ENCODE measurements at regions not wholly inside any gene's neighbourhood (a gene's known extent, or its start where the extent isn't known, plus 50 kb on each side); places are given as distances from the start of the nearest gene placed in this dataset.

DNA sequence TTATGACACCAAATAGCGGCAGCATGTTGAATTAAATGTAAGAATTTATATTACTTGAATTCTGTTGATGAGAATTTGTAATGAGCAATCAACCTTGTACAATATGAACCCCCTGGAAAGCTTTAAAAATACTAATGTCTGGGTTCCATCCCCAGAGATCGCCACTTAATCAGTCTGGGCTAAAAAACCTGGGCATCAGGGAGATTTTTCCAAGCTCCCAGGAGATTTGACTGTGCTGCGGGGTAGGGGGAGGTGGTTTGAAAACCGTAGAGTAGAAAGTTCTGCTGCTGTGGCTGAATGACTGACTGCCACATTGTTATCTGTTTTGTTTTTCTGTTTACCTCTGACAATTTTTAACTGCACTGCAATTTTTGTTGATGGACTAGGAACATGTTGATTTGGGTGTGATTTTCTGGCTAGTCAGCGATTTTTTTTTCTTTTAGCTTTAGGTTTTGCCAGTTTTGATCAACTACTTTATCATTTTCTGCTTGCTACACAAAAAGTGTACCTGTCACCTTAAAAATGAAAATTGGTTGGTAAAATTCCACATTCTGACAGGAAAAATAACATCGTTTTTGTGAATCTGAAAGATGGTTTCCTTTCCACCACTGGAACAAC is 79.3 kb downstream of the PCTP start:
- no peak for DNase-seq

DNA sequence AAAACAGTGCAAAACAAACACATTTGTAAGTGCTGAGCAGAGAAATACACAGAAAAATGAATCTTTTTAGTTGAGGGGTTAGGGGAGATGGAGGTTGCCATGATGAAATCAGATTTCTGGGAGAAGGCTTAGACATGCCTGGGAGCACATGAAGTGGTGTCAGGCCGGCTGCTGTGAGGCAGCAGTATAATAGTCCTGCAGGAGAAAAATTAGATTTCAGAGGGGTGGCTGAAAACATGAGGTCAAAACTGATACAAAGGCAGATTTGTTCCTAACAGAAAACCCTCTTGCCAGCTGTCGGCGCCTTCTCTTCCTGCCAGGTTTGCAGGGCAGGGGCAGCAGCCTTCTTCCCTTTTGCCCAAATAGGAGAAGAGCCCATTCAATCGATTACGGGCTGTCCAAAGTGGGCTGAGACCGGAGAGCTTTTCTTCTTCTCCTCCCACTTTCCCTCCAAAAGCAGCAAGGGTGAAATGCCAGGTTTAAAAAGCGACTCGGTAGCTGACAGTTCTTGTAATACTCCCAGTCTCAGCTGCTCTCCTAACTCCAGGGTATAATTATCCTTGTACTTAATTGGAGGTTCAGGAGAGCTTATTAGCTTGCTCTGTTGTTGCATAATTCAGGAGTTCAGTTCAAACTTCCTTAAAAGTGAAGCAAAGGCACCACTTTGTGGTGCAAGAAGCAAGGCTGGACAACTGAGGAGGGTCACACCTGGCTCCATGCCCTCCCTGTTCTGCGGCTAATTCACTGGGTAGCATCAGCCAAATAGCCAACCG is 80.0 kb downstream of the PCTP start:
- DNase-seq = no peak

DNA sequence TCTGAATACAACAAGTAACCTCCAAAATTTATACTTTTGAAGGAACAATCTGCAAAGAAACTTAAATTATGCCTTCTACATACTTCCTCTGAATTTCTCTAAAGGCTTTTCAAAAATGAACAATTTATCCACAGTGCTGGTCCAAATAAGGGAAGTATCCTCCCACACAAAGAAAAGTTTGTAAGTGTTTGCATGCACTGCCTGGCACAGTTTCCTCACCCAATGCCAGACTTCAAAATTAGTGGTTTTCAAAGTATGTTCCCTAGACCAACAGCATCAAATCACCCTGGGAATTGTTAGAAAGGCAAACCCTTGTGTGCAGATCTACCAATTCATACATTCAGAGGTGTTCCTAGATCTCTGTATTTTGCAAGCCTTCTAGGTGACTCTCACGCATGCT is 82.5 kb downstream of the PCTP start:
- no peak for DNase-seq

DNA sequence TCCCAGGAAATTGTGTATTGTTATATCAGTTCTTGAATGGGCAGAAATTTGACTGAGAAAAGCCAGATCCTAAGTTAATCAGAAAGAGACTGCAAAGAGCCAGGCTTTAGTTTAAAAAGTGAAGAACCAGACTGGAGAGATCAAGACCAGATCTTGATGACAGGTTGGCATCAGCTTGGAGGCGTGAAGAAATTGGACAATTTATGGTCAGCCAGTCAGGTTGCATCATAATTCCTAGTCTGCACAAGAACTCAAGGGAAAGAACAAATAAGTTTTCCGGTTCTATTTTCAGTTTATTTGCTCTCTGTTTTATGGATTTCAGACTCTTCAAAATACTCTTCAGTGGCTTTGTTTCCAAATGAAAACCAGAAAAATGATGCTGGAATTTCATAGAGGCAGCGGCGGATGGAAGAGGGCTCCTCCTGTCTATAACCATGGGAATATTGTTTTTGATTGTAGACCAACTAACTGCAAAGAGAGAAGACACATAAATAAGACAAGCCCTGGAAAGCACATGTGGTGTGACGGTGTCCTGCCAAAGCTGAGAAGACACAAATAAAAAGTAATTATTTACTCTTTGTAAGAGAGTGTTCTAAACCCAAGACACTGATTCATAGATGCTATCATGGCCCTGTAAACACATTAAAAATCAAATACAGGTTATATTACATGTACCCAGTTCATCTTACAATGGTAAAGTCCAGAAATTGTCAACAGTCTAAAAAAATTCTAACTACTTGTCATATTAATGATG is 91.7 kb downstream of the PCTP start:
- no peak for DNase-seq

DNA sequence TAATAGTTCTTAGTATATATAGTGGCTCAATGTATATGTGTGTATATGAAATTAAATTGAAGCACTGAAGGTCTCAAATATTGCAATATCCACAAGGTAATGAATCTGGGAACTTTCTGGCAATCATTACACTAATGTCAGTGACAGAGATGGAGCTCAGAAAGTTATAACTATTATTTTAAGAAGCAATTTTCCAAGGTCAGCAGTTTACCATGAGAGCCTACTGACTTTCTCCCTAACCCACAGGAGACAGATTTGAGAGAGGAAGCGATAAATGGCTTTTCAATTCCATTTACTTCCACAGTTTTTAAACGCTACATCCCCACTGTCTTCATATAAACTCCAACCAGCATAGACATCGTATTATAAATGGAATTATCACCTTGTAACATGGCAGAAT is 92.9 kb downstream of the PCTP start:
- DNase-seq = no peak

DNA sequence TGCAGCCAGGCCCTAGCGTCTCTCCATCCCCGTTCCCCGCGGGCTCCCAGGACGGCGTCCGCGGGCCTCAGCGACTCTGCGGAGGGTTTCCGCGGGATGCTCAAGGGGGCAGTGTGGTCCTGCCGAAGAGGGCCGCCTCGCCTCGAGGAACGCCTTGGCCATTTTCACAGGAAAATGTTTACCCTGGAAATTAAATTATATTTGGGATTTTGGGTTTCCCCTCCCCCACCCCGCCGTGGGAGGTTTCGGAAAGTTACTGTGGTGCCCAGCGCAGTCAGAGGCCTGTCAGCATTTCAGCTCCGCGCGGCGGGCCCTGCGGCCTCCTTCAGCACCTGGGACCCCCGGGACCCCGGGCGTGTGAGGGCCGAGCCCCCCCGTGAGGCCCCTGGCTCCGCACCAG is 94.5 kb downstream of the PCTP start:
- no peak for DNase-seq

DNA sequence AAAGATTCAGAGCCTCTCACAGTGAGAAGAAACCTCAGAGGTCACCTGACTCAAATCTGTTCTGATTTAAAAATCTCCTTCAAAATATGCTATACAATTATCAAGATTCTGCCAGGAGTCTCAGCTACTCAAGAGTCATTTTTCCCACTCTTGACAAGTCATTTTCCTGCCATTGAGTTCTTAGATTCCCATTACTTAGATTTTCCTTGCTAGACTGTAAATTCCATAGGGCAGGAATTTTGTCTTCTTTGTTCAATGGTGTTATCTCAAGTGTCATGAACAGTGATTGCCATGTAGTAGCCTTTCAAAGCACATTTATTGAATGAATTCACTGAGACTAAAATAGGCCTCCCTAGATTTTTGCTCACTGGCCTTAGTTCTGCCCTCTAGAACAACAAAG is 95.9 kb downstream of the PCTP start:
- DNase-seq = no peak

DNA sequence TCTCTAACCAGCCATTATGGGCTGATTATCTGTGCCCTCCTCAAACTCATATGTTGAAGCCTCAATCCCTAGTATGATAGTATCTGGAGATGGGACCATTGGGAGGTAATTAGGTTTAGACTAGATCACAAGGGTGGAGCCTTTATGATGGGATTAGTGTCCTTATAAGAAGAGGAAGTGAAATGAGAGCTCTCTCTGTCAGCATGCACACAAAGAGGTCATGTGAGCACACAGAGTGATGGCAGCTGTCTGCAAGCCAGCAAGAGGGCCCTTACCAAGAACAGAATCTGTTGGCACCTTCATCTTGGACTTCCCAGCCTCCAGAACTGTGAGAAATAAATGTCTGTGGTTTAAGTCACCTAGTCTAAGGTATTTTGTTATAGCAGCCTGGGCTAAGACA is 101.9 kb downstream of the PCTP start:
- no peak for DNase-seq

DNA sequence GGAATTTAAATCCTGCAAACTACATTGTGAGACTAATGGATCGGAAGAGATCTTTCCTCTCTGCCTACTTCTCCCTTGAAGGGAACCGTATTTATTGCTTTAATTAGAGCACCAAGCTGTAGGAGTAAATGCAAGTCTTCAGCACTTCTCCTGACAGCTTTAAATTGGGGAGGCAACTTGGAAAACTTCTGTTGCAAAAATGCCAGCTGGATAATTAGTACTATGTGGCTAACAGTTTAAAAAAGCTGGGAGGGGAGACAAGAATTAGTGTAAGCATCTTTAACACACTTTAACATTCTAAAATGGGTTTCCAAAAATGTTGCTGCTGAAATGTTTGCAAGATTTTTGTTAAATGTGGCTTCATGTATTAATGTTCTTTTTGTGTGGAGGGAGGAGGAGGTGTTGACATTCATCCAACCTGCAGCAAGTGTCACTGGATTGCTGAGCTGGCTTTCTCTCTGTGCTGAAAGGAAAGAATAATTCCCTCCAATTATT is 108.5 kb downstream of the PCTP start:
- no peak for DNase-seq

DNA sequence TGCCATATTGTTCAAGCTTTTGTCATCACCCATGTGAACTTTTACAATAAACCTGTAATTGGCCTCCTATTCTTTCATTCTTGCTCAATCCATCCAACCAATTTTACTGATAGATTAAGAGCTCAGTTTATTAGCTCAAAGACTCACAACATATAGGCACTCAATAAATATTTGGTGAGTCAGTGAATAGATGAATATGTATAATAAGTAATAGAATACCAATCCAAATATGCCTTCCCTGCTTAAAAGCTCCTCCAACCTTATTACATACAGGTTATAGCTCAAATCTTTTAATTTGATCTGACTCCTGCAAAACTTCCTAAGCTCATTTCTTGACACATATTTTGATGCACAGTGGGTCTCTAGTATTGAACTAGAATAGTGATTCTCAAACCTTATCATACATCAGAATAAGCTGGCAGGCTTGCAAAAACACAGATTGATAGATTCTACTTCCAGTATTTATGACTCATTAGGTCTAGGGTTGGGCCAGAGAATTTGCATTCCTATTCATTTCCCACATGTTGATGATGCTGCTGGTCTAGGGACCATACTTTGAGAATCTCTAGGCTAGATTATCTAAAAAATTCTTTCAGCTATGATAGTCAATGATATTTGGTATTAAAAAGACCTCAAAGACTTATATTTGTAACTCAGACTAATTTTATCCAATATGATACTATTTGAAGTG is 114.4 kb downstream of the PCTP start:
- no peak for DNase-seq

DNA sequence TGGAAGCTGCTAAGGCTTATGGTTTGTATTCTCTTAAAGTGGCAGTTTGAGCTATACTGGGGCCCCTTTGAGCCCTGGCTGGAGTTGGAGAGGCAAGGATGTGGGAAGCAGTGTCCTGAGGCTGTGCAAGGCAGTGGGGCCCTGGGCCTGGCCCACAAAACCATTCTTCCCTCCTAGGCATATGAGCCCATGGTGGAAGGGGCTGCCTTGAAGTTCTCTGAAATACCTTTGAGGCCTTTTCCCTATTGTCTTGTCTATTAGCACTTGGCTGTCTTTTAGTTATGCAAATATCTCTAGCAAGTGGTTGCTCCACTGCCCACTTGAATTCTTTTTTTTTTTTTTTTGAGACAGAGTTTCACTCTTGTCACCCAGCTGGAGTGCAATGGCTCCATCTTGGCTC is 119.2 kb downstream of the PCTP start:
- no peak for DNase-seq

DNA sequence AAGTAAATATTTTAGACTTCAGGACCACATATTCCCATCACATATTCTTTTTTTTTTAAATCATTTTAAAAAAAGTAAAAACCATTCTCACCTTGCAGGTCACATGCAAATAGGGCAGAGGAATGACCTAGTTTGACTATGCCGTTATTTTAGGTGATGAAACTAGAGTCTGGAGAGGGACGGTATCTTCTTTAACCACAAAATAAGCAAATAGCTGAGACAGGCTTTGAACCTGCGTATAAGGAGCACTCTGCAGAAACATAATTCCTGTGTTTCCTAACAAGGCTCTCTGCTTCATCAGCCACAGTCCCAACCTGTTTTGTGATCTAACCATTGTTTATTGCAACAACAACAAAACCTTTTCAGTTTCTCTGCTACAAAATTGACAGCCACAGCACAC is 121.5 kb downstream of the PCTP start:
- no peak for DNase-seq

DNA sequence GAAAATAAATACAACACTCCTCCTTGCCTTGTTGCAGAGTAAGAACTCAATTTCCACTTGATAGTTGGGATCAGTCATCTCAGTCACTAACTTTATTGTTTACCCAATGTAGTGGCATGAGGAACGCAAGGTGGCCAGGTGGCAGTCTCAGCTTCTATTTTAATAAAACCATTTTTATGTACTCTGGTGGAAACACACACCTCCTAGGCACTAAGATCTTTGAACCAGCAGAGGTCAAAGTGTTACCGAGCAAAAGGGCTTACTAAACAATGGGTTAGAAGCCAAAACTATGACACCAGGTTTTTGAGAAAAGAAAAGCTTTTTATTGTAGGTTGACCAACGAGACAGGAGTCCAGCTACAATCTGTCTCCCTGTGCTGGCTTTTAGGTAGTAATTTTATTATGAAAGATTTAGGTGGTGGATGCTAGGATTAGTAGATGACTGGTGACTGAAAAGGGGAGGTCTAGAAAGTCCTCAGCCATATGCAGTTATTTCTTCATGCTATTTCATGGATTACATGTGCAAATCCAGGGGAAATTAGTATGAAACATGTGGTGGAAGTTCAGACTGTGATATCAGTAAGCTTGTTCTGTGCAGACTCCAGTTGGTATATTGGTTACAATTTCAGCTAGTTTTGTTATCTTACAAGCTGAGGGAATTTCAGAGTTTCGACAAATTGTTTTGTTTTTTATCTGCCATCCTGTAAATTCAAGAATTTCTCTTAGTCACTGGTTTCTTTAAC is 122.3 kb downstream of the PCTP start:
- DNase-seq = no peak

DNA sequence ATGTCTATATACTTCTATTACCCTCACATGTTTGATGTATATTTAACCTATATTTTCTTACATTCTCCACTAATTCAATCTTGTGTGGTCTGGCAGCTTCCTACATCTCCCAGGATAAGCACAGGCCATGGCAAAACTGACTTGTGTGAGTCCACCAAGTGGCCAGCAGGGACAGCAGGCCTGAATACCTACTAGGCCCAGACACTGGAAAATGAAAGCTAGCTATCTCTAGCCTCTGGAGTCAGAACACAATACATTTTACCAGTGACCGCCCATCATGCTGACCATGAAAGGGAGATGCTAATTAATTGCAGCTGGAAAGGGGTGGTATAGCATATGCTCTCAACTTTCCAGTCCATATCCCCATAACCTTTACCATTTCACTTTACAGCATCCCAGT is 132.3 kb downstream of the PCTP start:
- no peak for DNase-seq

DNA sequence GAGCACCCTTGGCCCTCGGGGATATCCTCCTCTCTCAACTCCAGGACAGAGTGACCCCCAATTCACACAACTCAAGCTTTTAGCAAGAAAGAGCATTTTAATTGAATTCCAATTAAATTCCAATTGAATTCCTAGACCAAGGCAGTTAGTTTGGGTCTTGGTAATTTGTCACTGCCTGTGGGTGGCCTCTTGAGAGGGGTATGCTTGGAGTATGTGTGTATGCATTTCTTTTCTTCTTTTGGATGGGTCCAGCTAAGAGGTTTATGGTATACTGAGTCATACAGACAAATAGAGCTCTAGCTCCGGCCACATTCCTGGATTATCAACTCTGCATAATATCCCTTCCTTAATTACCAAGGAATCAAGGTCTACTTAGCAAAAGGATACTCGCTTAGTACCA is 136.7 kb downstream of the PCTP start:
- no peak for DNase-seq

DNA sequence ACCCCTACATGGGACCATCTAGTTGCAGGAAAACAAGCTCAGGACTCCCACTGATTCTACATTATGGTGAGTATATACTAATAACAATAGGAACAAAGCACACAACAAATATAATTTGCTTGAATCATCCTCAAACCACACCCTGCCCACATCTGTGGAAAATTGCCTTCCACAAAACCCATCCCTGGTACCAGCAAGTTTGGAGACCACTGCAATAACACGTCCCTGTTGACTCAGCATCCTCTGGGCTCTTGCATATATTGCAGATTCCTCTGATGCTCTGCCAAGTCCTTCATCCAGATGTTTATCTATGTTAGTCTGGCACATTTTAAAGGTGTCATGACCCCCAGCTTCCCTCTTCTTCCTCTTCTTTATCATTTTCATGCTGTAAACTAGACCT is 138.4 kb downstream of the PCTP start:
- no peak for DNase-seq

DNA sequence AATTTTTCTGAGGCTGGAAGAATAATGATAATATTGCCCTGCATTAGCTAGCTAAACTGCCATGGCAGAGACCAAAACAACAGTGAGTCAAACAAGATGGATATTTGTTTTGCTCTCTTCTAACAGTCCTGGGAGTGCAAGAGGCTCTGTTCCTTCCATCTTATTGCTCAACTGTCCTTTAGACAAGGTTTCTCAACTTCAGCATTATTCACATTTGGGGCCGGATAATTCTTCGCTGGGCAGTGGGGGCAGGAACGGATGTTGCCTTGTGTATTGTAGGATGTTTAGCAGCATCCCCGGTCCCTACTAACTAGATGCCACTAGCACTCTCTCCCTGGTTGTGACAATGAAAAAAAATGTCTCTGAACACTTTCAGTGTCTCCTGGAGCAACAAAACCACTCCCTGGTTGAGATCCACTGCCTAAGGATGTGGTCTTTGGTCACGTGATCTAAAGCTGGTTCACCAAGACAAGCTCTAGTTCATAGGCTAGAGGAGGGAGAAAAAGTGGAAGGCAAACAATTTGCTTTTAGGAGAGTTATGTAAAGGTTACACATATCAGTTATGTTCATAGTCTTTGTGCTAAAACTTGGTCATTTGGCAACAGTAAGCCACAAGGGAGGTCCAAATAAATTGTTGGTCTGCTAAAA is 144.4 kb downstream of the PCTP start:
- DNase-seq = no peak

DNA sequence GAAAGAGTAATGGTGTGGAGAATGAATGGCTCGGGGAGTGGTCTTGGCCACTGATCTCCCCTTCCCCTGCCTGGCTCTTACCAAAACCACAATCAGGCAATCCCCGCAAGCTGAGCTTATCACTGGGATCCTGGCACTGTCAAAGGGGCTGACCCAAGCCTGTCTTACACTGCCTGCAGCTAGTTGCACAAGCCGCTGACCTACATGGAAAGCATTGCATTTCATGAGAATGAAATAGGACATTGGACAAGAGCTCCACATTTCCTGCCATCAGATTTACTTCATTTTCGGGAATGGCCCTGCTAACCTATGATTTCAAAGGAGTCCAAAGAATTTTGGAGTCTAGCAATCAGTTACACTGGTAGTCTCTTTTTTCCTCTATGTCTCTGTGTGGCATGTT is 146.4 kb downstream of the PCTP start:
- DNase-seq = no peak

DNA sequence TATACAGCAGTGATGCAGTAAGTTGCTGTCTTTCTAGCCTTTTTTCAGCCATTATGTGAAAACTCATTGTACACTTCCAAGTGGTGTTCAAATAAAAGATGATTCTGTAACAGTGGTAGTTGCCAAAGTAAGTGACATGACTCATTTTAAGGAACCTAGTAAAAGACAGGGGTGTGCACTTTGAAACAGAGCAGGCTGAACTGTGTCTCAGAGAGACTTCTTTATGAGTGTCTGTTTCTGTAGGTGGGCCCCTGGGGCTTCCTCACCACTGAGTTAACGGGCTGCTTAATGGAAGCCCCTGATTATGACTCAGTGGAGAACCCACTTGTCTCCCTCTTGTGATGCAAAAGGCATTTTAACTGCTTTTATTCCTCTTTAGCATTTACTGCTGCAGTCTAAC is 147.3 kb downstream of the PCTP start:
- DNase-seq = no peak

DNA sequence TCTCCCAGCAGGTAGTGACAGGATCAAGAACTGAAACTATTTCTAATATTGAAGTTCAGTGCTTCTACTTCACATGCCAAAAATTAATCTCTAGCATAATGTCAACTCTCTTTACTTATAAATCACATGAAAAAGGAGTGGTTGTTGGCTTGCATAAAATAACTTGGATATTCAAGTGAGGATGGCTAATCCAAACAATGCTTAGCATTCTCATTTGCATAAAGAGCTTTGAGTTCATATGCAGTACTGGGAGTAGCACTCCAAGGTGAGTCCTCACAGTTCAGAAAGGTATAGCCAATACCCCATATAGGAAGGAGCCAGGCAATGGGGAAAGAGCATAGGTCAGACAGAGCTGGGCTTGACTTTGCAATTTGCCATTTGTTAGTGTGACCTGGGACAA is 149.3 kb downstream of the PCTP start:
- DNase-seq = no peak

DNA sequence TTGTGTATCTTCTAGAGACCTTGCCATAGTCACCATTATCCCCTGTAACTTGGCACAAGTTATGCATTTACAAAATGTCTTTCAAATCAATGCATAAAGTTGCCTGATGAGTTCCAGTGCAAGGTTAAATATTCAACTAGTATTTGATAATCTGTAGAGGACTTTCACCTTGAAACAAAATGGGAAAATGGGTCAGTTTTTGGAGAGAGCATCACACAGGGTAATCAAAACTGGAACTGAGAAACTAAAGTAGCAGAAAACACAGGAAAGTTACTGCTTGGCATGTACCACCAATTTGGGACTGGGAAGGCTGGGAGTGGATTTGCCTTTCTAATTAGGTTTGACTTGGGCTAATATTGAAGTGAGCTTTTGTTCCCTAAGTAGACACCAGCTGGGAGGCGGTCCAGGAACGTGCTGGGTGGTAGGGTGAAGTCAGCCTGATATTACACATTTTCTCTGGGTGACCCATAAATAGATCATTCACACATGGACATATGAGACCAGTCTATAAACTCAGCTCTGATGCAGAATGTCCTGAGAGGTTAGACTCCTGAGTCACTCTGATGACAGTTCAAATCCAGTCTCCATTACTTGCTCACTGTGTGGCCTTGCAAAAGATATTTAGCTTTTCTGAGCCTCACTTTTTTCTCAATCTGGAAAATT is 152.3 kb downstream of the PCTP start:
- DNase-seq = no peak

DNA sequence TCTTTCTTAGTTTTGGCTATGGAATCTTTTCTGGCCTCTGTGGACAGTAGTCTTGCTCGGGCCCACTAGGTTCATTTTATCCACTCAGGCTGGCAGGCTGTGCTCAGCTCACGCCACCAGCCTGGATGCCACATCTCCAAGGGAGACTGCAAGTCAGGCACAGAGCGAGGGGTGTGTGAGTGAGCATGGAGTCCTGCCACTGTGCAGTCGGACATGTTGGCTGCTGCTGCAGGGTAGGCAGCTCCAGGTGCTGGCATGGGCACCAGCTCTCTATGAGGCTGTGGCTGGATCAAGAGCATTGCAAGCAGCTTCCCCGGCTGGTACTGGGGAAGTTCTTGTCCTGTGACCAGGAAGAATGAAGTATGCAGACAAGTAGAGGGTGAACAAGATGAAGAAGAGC is 158.9 kb downstream of the PCTP start:
- no peak for DNase-seq

Measured in activated naive CD4-positive, alpha-beta T cell (primary cell).